ENCODE measurements at regions not wholly inside any gene's neighbourhood (a gene's known extent, or its start where the extent isn't known, plus 50 kb on each side); places are given as distances from the start of the nearest gene placed in this dataset.
A peak's percentile ranks its signal among the peaks of the same experiment; 100 is the strongest.
"Not testable (repeated sequence)": the region's sequence is repeated elsewhere in the genome, so short reads cannot be mapped to it uniquely, and the experiment has no call there.

DNA sequence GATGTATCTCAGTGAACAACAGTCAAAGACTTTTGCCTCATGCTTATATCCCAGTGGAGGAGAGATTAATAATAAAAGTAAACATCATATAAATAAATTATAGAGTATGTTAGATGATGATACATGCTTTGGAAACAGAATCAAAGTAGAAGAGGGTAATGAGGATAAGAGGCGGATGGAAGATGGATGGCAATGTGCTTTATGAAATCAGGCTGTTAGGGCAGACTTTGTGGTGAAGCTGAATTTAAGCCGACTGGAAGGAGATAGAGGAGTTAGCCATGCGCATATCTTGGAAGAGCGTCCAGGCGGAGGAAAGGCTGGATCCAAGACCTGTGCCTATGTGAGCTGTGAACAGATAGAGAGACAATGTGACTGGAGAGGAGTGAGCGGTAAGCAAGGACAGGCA is 74.9 kb upstream of the GUCY1A1 start:
- Histone ChIP-seq H3K4me3 (ENCODE audit: low read depth, low read length) (no peak overlapping the region), H3K4me1 (ENCODE audit: control insufficient read depth, insufficient read depth, low read length, unreplicated experiment) (no peaks in the 10 kb centered on the region), H3K36me3 (ENCODE audit: insufficient read depth, low read length) (no peaks in the 10 kb centered on the region), H3K27ac (ENCODE audit: low read depth, low read length) (no peak overlapping the region), H2AFZ (ENCODE audit: low read length, unreplicated experiment) (no peak overlapping the region), H3K79me2 (ENCODE audit: control insufficient read depth, insufficient read depth, low read length, unreplicated experiment) (no peaks in the 10 kb centered on the region), H3K27me3 (ENCODE audit: insufficient read depth, low read length) (no peaks in the 10 kb centered on the region)

DNA sequence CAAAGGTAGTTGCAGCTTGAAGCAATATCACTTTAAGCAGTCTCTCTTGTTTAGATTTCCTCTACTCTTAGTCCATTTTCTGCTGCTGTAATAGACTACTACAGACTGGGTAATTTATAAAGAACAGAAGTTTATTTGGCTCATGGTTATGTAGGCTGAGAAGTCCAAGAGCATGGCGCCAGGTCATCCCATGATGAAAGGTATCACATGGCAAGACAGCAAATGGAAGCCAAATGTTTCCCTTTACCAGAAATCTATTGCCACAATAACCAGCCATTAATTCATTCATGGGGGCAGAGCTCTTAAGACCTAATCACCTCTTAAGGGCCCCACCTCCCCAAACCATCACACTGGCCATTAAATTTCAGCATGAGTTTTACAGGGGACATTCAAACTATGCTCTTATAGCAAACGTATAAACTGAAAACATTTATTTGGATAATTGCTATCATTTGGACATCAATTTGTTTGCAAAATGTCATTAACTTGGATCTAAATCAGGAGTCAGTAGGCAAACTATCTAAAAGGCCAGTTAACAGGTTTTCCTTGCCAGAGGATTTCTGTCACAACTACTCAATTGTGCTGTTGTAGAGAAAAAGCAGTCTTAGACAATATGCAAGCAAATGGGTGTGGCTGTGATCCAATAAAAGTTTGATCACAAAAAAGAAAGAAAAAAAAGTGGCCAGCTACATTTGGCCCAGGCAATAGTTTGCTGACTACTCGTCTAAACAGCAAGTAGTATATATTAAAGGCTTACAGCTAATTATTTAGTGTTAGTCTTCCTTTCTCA is 75.7 kb upstream of the GUCY1A1 start:
- Histone ChIP-seq H3K79me2 (ENCODE audit: control insufficient read depth, insufficient read depth, low read length, unreplicated experiment) (no peaks in the 10 kb centered on the region), H3K36me3 (ENCODE audit: insufficient read depth, low read length) (no peaks in the 10 kb centered on the region), H3K4me1 (ENCODE audit: control insufficient read depth, insufficient read depth, low read length, unreplicated experiment) (no peaks in the 10 kb centered on the region), H3K27ac (ENCODE audit: low read depth, low read length) (no peak overlapping the region), H3K27me3 (ENCODE audit: insufficient read depth, low read length) (no peaks in the 10 kb centered on the region), H2AFZ (ENCODE audit: low read length, unreplicated experiment) (no peak overlapping the region), H3K4me3 (ENCODE audit: low read depth, low read length) (no peak overlapping the region)

DNA sequence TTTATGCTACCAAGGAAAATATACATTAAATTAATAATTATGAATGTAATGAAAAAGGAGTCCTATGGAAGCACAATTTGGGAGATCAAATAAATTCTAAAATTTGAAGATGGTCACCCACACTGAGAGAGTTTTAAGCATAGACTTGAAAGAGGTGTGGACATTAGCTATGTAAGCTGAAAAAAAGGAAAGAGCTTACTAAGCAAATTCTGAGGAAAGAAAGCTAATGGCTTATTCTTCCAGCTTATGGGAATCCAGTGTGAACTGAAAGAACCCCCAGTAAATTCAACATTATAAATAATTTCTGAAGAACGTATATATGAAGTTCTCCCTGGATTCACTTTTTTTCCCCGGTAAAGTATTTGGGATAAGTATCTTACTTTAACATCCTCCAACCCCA is 78.2 kb upstream of the GUCY1A1 start:
- Histone ChIP-seq H3K27ac (ENCODE audit: low read depth, low read length) (no peak overlapping the region), H3K27me3 (ENCODE audit: insufficient read depth, low read length) (no peaks in the 10 kb centered on the region), H3K4me1 (ENCODE audit: control insufficient read depth, insufficient read depth, low read length, unreplicated experiment) (peaks cover 1% of the 10 kb centered on the region), H3K4me3 (ENCODE audit: low read depth, low read length) (no peak overlapping the region), H2AFZ (ENCODE audit: low read length, unreplicated experiment) (no peak overlapping the region), H3K79me2 (ENCODE audit: control insufficient read depth, insufficient read depth, low read length, unreplicated experiment) (no peaks in the 10 kb centered on the region), H3K36me3 (ENCODE audit: insufficient read depth, low read length) (no peaks in the 10 kb centered on the region)

DNA sequence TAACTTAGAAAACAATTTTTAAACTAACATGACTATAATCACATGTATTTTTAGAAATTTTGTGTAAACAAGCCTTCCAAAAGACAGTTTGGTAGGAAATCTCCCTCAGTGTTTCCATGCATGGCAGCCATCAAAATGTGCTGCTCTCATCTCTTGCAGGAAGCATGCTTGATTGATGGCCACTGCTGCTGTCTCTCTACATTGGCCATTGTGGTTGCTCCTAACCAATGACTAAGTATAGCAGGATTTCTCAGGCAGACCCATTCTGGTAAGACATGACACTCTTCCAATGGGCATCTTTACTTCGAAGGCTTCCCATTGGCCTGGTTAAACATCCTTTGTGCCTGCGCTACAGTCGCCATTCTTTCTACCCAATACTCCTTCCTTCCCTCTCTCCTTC is 78.9 kb upstream of the GUCY1A1 start:
- H3K4me1 ChIP-seq (ENCODE audit: control insufficient read depth, insufficient read depth, low read length, unreplicated experiment): peaks cover 8% of the 10 kb centered on the region
- no peak overlapping the region for H2AFZ ChIP-seq (ENCODE audit: low read length, unreplicated experiment)
- H3K27me3 ChIP-seq (ENCODE audit: insufficient read depth, low read length): no peaks in the 10 kb centered on the region
- H3K4me3 ChIP-seq (ENCODE audit: low read depth, low read length): no peak overlapping the region
- H3K27ac ChIP-seq (ENCODE audit: low read depth, low read length): no peak overlapping the region
- H3K36me3 ChIP-seq (ENCODE audit: insufficient read depth, low read length): no peaks in the 10 kb centered on the region
- H3K79me2 ChIP-seq (ENCODE audit: control insufficient read depth, insufficient read depth, low read length, unreplicated experiment): no peaks in the 10 kb centered on the region

DNA sequence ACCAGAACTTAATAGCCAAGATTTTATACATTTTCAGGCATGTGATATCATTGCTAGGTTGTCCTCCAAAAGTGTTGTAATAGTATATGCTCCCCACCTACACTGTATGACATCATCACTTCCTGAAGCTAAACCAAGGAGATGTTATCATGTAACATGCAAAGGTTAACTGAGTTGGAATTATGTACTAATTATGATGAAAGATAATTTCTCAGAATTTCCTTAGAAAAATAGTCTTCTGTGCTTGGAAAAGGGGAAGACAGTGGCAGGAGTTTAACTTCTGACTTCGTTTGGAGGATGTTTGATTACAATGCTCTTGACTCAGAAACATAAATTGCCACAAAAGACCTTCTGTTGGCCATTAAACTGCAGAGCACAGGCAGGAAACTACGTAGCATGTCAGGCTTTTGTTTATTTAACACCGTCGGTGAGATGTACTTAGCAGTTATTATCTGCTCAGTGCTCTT is 83.6 kb upstream of the GUCY1A1 start:
- H3K79me2 ChIP-seq (ENCODE audit: control insufficient read depth, insufficient read depth, low read length, unreplicated experiment): no peaks in the 10 kb centered on the region
- no peaks in the 10 kb centered on the region for H3K27me3 ChIP-seq (ENCODE audit: insufficient read depth, low read length)
- H3K4me1 ChIP-seq (ENCODE audit: control insufficient read depth, insufficient read depth, low read length, unreplicated experiment): peaks cover 18% of the 10 kb centered on the region
- H3K36me3 ChIP-seq (ENCODE audit: insufficient read depth, low read length): no peaks in the 10 kb centered on the region
- no peak overlapping the region for H2AFZ ChIP-seq (ENCODE audit: low read length, unreplicated experiment)
- H3K27ac ChIP-seq (ENCODE audit: low read depth, low read length): peak overlapping the region; percentile 37
- H3K4me3 ChIP-seq (ENCODE audit: low read depth, low read length): no peak overlapping the region

DNA sequence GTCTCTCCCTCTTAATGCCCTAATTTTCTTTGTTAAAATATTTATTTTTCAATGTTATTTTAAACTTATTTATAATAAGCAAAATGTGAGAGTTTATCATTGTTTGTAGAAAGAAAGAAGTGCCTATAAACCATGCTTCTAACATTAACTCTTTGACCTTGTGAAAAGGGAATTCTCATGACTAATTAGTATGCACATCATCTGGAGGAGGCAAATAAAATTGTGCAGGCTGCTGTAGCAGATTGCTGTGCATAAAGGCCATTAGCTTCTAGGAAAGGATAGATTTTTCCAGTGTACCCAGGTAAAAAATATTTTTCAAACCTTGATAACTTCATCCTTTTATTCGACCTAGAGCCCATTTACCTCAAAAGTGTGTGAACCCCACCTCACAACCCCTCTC is 84.6 kb upstream of the GUCY1A1 start:
- H3K4me3 ChIP-seq (ENCODE audit: low read depth, low read length): no peak overlapping the region
- peaks cover 18% of the 10 kb centered on the region for H3K4me1 ChIP-seq (ENCODE audit: control insufficient read depth, insufficient read depth, low read length, unreplicated experiment)
- no peaks in the 10 kb centered on the region for H3K27me3 ChIP-seq (ENCODE audit: insufficient read depth, low read length)
- H3K79me2 ChIP-seq (ENCODE audit: control insufficient read depth, insufficient read depth, low read length, unreplicated experiment): no peaks in the 10 kb centered on the region
- H2AFZ ChIP-seq (ENCODE audit: low read length, unreplicated experiment): no peak overlapping the region
- H3K27ac ChIP-seq (ENCODE audit: low read depth, low read length): no peak overlapping the region
- no peaks in the 10 kb centered on the region for H3K36me3 ChIP-seq (ENCODE audit: insufficient read depth, low read length)

DNA sequence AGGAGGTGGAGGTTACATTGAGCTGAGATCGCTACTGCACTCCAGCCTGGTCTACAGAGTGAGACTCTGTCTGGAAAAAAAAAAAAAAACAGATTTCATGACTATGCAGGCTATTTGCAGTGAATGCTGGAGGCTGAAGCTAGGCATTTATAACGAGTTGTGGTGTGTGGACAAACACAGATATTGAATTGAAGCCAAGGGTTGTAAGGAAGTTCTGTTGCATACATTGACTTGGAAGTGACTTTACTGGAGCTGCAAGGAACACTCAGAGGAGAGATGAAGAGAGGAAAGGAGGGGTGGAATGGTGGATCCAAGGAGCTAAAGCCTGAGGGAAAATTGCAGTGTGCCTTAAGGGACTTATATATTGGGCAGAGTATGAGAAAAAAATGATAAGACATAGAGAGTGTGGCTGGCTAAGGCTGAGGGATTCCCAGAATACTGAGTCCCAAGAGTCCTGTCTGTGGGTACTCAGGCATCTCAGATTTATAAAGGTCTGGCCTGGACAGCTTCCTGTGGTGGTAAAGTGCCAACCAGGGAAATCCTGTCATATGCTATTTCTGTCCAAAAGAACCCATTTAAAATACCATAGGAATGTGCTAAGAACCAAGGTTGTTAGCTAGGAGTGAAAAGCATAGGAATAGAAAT is 87.8 kb upstream of the GUCY1A1 start:
- Histone ChIP-seq H3K4me1 (ENCODE audit: control insufficient read depth, insufficient read depth, low read length, unreplicated experiment) (peaks cover 18% of the 10 kb centered on the region), H3K79me2 (ENCODE audit: control insufficient read depth, insufficient read depth, low read length, unreplicated experiment) (no peaks in the 10 kb centered on the region), H2AFZ (ENCODE audit: low read length, unreplicated experiment) (no peak overlapping the region), H3K27me3 (ENCODE audit: insufficient read depth, low read length) (no peaks in the 10 kb centered on the region), H3K27ac (ENCODE audit: low read depth, low read length) (no peak overlapping the region), H3K36me3 (ENCODE audit: insufficient read depth, low read length) (no peaks in the 10 kb centered on the region), H3K4me3 (ENCODE audit: low read depth, low read length) (no peak overlapping the region)

DNA sequence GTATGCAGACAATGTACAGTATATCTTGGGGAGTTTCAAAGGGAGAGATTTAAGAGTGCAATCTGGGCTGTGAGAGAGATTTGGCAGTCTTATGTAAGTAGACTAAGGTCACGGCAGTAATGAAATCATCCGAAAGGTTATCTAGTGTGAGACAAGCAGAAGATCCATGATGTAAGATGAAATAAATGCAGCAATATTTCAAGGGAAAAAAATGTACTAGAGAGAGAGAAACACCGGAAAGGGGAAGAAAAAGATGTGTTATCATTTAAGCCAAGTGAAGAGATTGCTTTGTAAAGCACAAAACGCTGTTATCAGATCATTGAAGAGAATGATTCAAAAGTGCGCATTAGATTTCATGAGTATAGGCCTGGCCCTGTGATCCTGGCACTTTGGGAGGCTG is 88.4 kb upstream of the GUCY1A1 start:
- H3K4me3 ChIP-seq (ENCODE audit: low read depth, low read length): no peak overlapping the region
- no peaks in the 10 kb centered on the region for H3K27me3 ChIP-seq (ENCODE audit: insufficient read depth, low read length)
- peaks cover 14% of the 10 kb centered on the region for H3K4me1 ChIP-seq (ENCODE audit: control insufficient read depth, insufficient read depth, low read length, unreplicated experiment)
- no peak overlapping the region for H3K27ac ChIP-seq (ENCODE audit: low read depth, low read length)
- no peaks in the 10 kb centered on the region for H3K36me3 ChIP-seq (ENCODE audit: insufficient read depth, low read length)
- H3K79me2 ChIP-seq (ENCODE audit: control insufficient read depth, insufficient read depth, low read length, unreplicated experiment): no peaks in the 10 kb centered on the region
- no peak overlapping the region for H2AFZ ChIP-seq (ENCODE audit: low read length, unreplicated experiment)

DNA sequence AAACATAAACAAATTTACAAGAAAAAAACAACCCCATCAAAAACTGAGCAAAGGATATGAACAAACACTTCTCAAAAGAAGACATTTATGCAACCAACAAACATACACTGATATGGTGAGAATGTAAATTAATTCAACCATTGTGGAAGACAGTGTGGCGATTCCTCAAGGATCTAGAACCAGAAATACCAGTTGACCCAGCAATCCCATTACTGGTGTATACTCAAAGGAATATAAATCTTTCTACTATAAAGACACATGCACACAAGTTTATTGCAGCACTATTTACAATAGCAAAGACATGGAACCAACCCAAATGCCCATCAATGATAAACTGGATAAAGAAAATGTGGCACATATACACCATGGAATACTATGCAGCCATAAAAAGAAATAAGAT is 92.3 kb upstream of the GUCY1A1 start:
- H3K4me3 ChIP-seq (ENCODE audit: low read depth, low read length); H2AFZ ChIP-seq (ENCODE audit: low read length, unreplicated experiment); H3K27ac ChIP-seq (ENCODE audit: low read depth, low read length); H3K79me2 ChIP-seq (ENCODE audit: control insufficient read depth, insufficient read depth, low read length, unreplicated experiment); H3K36me3 ChIP-seq (ENCODE audit: insufficient read depth, low read length); H3K27me3 ChIP-seq (ENCODE audit: insufficient read depth, low read length); H3K4me1 ChIP-seq (ENCODE audit: control insufficient read depth, insufficient read depth, low read length, unreplicated experiment): not testable (repeated sequence)

DNA sequence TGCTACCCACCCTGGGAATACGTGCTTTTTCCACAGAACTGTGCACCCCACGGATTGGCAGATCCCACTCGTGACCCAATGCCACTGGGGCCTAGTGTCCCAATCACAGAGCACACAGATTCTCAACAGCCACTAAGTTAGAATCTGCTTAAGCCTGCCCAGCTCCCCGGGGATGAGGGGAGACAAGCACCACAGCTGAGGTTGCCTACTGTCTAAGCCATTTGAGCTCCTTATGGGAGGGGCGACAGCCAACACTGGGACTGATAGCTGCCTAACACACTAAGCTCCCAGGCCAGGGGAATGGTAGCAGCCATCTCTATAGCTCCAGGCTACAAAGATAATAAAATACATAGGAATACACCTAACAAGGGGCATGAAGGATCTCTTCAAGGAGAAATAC is 93.5 kb upstream of the GUCY1A1 start:
- Histone ChIP-seq H2AFZ (ENCODE audit: low read length, unreplicated experiment) (no peak overlapping the region), H3K36me3 (ENCODE audit: insufficient read depth, low read length) (no peaks in the 10 kb centered on the region), H3K27ac (ENCODE audit: low read depth, low read length) (no peak overlapping the region), H3K4me1 (ENCODE audit: control insufficient read depth, insufficient read depth, low read length, unreplicated experiment) (no peaks in the 10 kb centered on the region), H3K79me2 (ENCODE audit: control insufficient read depth, insufficient read depth, low read length, unreplicated experiment) (no peaks in the 10 kb centered on the region), H3K27me3 (ENCODE audit: insufficient read depth, low read length) (no peaks in the 10 kb centered on the region), H3K4me3 (ENCODE audit: low read depth, low read length) (no peak overlapping the region)

DNA sequence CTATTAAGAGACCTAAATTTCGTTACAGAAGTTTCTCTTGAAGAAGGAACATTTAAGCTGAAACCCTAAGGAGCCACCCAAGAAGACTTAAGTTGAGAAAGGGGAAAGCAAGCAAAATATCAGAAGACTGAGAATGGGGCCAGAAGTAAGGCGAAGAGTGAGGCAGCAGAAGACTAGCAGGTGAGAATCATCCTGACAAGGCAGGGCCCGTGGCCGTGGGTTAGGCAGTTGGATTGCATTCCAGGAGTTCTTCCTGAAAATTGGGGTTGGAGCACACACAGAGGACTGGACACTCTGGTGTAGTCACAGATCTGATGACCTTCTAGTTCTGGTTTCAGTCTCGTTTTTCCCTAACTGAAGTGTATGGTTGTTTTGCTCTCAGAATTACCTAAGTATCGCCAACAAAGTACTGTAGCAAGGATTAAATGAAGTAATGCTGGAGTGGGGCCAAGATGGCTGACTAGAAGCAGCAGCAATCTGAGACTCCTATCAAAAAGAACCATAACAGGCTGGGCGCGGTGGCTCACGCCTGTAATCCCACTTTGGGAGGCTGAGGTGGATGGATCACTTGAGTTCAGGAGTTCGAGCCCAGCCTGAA is 94.4 kb upstream of the GUCY1A1 start:
- Histone ChIP-seq H3K4me1 (ENCODE audit: control insufficient read depth, insufficient read depth, low read length, unreplicated experiment) (no peaks in the 10 kb centered on the region), H3K27ac (ENCODE audit: low read depth, low read length) (no peak overlapping the region), H3K4me3 (ENCODE audit: low read depth, low read length) (no peak overlapping the region), H3K27me3 (ENCODE audit: insufficient read depth, low read length) (no peaks in the 10 kb centered on the region), H3K36me3 (ENCODE audit: insufficient read depth, low read length) (no peaks in the 10 kb centered on the region), H3K79me2 (ENCODE audit: control insufficient read depth, insufficient read depth, low read length, unreplicated experiment) (no peaks in the 10 kb centered on the region), H2AFZ (ENCODE audit: low read length, unreplicated experiment) (no peak overlapping the region)

Data from ACC112 (cell line).